ENCODE measurements at regions not wholly inside any gene's neighbourhood (a gene's known extent, or its start where the extent isn't known, plus 50 kb on each side); places are given as distances from the start of the nearest gene placed in this dataset.

DNA sequence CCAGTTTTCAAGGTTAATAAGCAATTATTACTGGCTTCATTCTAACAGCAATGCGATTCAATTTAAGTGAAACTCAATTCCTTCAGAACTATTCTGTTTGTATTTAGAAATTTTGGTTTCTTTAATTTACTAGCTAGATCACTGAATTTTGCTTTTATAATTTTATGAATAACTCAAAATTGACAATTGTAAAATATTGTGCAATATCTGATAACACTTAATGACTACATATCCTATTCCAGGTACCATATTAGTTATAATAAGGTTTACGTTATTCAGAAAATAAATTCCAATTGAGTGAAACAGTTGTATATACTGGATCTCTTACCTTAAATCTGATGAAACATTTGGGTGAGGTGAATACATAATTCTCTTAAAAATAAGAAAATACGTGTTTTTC lies 1348.3 kb upstream of the CDH6 start:
- POLR2A ChIA-PET (ENCODE audit: partially characterized antibody), result no interaction called here
- Histone ChIP-seq H2BK12ac (ENCODE audit: low read depth, low read length) (no peak overlapping the region), H4K20me1 (replicated peaks in 1 of 2; ENCODE audit: control insufficient read depth in 1 of 2, insufficient read depth in 2 of 2, low read length in 2 of 2) (no peaks in the 10 kb centered on the region), H2AK5ac (ENCODE audit: low read depth, low read length) (no peak overlapping the region), H3K23me2 (ENCODE audit: low read depth, low read length) (no peaks in the 10 kb centered on the region), H3K27me3 (replicated peaks in 1 of 4; ENCODE audit: control insufficient read depth in 3 of 4, extremely low read depth in 1 of 4, insufficient read depth in 3 of 4, low read length in 3 of 4) (no peaks in the 10 kb centered on the region), H2BK15ac (ENCODE audit: low read length) (no peak overlapping the region), H4K91ac (replicated peaks; ENCODE audit: insufficient read length, low read length) (no peak overlapping the region), H3K18ac (ENCODE audit: extremely low read depth, low read length) (no peak overlapping the region), H2BK5ac (ENCODE audit: low read depth, low read length) (no peak overlapping the region), H4K5ac (ENCODE audit: insufficient read length, low read depth, low read length) (no peak overlapping the region), H3K14ac (ENCODE audit: insufficient read length) (no peak overlapping the region), H3K23ac (ENCODE audit: insufficient read length) (no peak overlapping the region), H2BK20ac (ENCODE audit: low read length) (no peak overlapping the region), H3K79me1 (ENCODE audit: low read depth, low read length) (no peaks in the 10 kb centered on the region), H3K27ac (ENCODE audit: low read depth, low read length) (no peak overlapping the region), H2AFZ (ENCODE audit: low read length) (no peak overlapping the region), H3K36me3 (ENCODE audit: control insufficient read depth in 2 of 4, insufficient read depth in 4 of 4, low read length in 3 of 4) (no peaks in the 10 kb centered on the region), H3K4me1 (replicated peaks in 1 of 4; ENCODE audit: control insufficient read depth in 3 of 4, insufficient read depth in 4 of 4, low read length in 3 of 4) (no peaks in the 10 kb centered on the region), H3K56ac (replicated peaks; ENCODE audit: insufficient read length, low read depth, low read length) (no peak overlapping the region), H4K8ac (ENCODE audit: extremely low read depth, insufficient read depth, low read length) (no peak overlapping the region), H3K79me2 (ENCODE audit: control insufficient read depth in 1 of 2, insufficient read depth in 2 of 2, low read length in 2 of 2) (no peaks in the 10 kb centered on the region), H3K4ac (replicated peaks; ENCODE audit: insufficient read length, low read depth, low read length) (no peak overlapping the region), H3K4me2 (ENCODE audit: insufficient read depth in 1 of 2, low read depth in 2 of 2, low read length in 2 of 2) (no peak overlapping the region), H3K9ac (replicated peaks in 1 of 4; ENCODE audit: extremely low read depth in 1 of 4, low read depth in 3 of 4, low read length in 3 of 4) (no peak overlapping the region), H3K9me3 (ENCODE audit: insufficient read depth in 2 of 2, low read depth in 1 of 2, low read length in 1 of 2) (no peaks in the 10 kb centered on the region), H3K4me3 (ENCODE audit: extremely low read depth in 1 of 4, insufficient read depth in 2 of 4, low read depth in 3 of 4, low read length in 4 of 4) (no peak overlapping the region), H2BK120ac (replicated peaks; ENCODE audit: low read depth, low read length) (no peak overlapping the region)
- 98% methylated on average over 3 of the region's 3 CpGs; no CpG with 5 or more reads in 1 of the 2 experiments for WGBS, 2 experiments (ENCODE audit: extremely low coverage in 1 of 2, insufficient coverage in 1 of 2, insufficient read length in 1 of 2, insufficient replicate concordance in 2 of 2, low coverage in 1 of 2, low lambda C conversion rate in 2 of 2, missing lambda C conversion rate in 1 of 2)
- DNase-seq (ENCODE audit: low read depth in 1 of 2, low spot score in 2 of 2) (no peak), FAIRE-seq (no peak)
- TF ChIP-seq CEBPB (IDR thresholded peaks at IDR 0.05; ENCODE audit: low read depth, low read length) (0 out of 2 replicates have a peak, but pooled peaks have one; percentile 33), SP2 (IDR thresholded peaks at IDR 0.05; ENCODE audit: low read length) (no peak)
- CTCF ChIA-PET (ENCODE audit: partially characterized antibody), result no interaction called here

All from H1 (cell line).